PC-9 (cell line): ENCODE measurements at regions not wholly inside any gene's neighbourhood (a gene's known extent, or its start where the extent isn't known, plus 50 kb on each side); places are given as distances from the start of the nearest gene placed in this dataset.

Experiments
- BruUV-seq: library from RNA; stranded (reverse); fragments of 400-500 nt; replicated peaks from 2 replicates; lab custom pipeline; 2021; lab: Mats Ljungman, UMichigan
- CTCF ChIA-PET: fragments of 300-600 bp; sonication (Branson Sonifier 250); formaldehyde crosslinking; loops from one replicate; lab custom pipeline; 2022; ENCODE audit warnings: antibody characterized with exemption; lab: Charles Lee
- POLR2A ChIA-PET: fragments of 300-600 bp; sonication (Branson Sonifier 250); formaldehyde crosslinking; loops from one replicate; lab custom pipeline; 2022; ENCODE audit warnings: antibody characterized with exemption; ENCODE audit not compliant: unreplicated experiment; lab: Charles Lee
- DNase-seq, 2 experiments: peaks; one replicate each; pipeline versions ENCODE4 v3.0.0 to v3.0.0-alpha.2; 2015 to 2022; ENCODE audit warnings: mixed read lengths in 1 of 2
- H2AFZ ChIP-seq: fragments of 200-600 bp; sonication (generic); 2 replicates; pipeline ENCODE4 v1.8.1; 2017; ENCODE audit warnings: antibody characterized with exemption
- H3F3A ChIP-seq: fragments of 200-600 bp; sonication (generic); 2 replicates; pipeline ENCODE4 v1.8.1; 2017; ENCODE audit warnings: antibody characterized with exemption, mild to moderate bottlenecking, low read depth; ENCODE audit not compliant: insufficient read depth
- H3K27ac ChIP-seq: fragments of 200-600 bp; sonication (generic); 2 replicates; pipeline ENCODE4 v1.6.1; 2016; ENCODE audit warnings: mixed run types
- H3K27me3 ChIP-seq: fragments of 200-600 bp; sonication (generic); 2 replicates; pipeline ENCODE4 v1.6.1; 2016; ENCODE audit warnings: low read depth, mixed run types; ENCODE audit not compliant: insufficient read depth
- H3K36me3 ChIP-seq: fragments of 200-600 bp; sonication (generic); 2 replicates; pipeline ENCODE4 v1.6.1; 2016; ENCODE audit warnings: low read depth, mixed run types
- H3K4me1 ChIP-seq: fragments of 200-600 bp; sonication (generic); replicated peaks from 2 replicates; pipeline ENCODE4 v1.6.1; 2016; ENCODE audit warnings: mixed run types; ENCODE audit not compliant: insufficient read depth
- H3K4me2 ChIP-seq: fragments of 200-600 bp; sonication (generic); 2 replicates; pipeline ENCODE4 v1.6.1; 2017; ENCODE audit warnings: mixed run types
- H3K4me3 ChIP-seq: fragments of 200-600 bp; sonication (generic); 2 replicates; pipeline ENCODE4 v1.6.1; 2016; ENCODE audit warnings: mixed run types
- H3K79me2 ChIP-seq: fragments of 200-600 bp; sonication (generic); 2 replicates; pipeline ENCODE4 v1.6.1; 2017; ENCODE audit warnings: low read depth, mixed run types
- H3K9me2 ChIP-seq: fragments of 200-600 bp; sonication (generic); 2 replicates; pipeline ENCODE4 v1.8.1; 2017; ENCODE audit warnings: mild to moderate bottlenecking; ENCODE audit not compliant: insufficient read depth
- H3K9me3 ChIP-seq: fragments of 200-600 bp; sonication (generic); 2 replicates; pipeline ENCODE4 v1.8.1; 2016; ENCODE audit warnings: low read depth; ENCODE audit not compliant: insufficient read depth
- H4K20me1 ChIP-seq: fragments of 200-600 bp; sonication (generic); 2 replicates; pipeline ENCODE4 v1.8.1; 2017; ENCODE audit not compliant: insufficient read depth
- EZH2 ChIP-seq: fragments of 200-600 bp; sonication (generic); IDR thresholded peaks from 2 replicates; pipeline ENCODE4 v1.8.0; 2017; ENCODE audit warnings: antibody characterized with exemption, low read depth
- intact Hi-C: fragments of 100-400 bp; cut with micrococcal nuclease; formaldehyde crosslinking; loops from one replicate; pipeline ENCODE4 v1.10.0; 2022; ENCODE audit not compliant: unreplicated experiment
- TF ChIP-seq, protein P1 (sequence below): fragments of 200-600 bp; sonication (generic); conservative IDR thresholded peaks from 2 replicates; pipeline ENCODE4 v1.6.1; 2017; ENCODE audit warnings: mixed run types, antibody characterized with exemption, mild to moderate bottlenecking, moderate library complexity

DNA sequence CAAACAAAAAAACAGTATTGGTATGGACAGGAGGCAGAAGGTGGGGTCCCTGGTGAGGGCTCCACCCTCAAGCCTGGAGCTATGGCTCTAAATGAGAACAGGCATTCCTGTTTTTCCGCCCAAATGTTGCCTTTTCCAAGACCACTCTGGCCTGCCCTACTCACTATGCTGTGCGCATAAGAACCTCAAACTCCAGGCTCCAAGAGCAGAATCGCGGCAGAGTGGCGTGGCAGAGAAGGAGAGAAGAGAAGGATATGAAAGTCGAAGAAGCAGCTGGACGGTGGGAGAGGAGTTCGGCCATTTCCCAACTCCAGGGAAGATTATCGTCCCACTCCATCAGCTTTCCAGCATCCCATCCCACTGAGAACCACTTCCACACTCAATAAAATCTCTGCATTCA, 207.8 kb downstream of the FAT4 start:
- intact Hi-C loops, result no loop called here
- no peaks in the 10 kb centered on the region for H3K27me3 ChIP-seq
- POLR2A ChIA-PET, result no interaction called here
- BruUV-seq, result no TSS peak
- H3K4me2 ChIP-seq, result no peak overlapping the region
- CTCF ChIA-PET, result no interaction called here
- H3K9me2 ChIP-seq, result no peaks in the 10 kb centered on the region
- no peak overlapping the region for H3K27ac ChIP-seq
- no peak overlapping the region for H3K4me3 ChIP-seq
- H3K79me2 ChIP-seq, result no peaks in the 10 kb centered on the region
- H3K4me1 ChIP-seq, result no peaks in the 10 kb centered on the region
- no peaks in the 10 kb centered on the region for H3K9me3 ChIP-seq
- no peaks in the 10 kb centered on the region for H3K36me3 ChIP-seq
- no peak overlapping the region for H2AFZ ChIP-seq
- DNase-seq, result no peak
- H3F3A ChIP-seq, result no peaks in the 10 kb centered on the region
- TF ChIP-seq EZH2, result no peak
- TF ChIP-seq, protein P1, sequence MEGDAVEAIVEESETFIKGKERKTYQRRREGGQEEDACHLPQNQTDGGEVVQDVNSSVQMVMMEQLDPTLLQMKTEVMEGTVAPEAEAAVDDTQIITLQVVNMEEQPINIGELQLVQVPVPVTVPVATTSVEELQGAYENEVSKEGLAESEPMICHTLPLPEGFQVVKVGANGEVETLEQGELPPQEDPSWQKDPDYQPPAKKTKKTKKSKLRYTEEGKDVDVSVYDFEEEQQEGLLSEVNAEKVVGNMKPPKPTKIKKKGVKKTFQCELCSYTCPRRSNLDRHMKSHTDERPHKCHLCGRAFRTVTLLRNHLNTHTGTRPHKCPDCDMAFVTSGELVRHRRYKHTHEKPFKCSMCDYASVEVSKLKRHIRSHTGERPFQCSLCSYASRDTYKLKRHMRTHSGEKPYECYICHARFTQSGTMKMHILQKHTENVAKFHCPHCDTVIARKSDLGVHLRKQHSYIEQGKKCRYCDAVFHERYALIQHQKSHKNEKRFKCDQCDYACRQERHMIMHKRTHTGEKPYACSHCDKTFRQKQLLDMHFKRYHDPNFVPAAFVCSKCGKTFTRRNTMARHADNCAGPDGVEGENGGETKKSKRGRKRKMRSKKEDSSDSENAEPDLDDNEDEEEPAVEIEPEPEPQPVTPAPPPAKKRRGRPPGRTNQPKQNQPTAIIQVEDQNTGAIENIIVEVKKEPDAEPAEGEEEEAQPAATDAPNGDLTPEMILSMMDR, result no peak
- no peaks in the 10 kb centered on the region for H4K20me1 ChIP-seq

DNA sequence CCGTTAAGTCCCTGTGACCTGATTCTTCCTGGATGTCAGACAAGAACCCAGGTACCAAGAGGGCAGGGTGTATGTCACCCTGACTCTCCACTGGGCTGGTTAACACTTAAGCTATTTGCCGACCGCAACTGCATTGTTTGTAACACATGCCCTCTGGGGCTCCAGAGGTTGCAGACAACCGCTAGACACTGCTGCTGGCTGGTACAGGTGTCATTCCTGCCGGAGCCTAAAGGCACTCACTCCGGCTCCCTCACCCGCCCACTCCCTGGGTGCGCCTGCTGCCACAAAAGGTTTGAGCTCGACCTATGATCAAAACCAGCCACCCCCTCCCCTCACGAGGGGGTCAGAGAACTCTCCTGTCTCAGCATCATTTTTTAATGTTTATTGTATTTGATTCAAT, 208.2 kb downstream of the FAT4 start:
- Histone ChIP-seq H3K4me1 (no peaks in the 10 kb centered on the region), H3K9me3 (no peaks in the 10 kb centered on the region), H2AFZ (no peak overlapping the region), H3K4me2 (no peak overlapping the region), H4K20me1 (no peaks in the 10 kb centered on the region), H3K79me2 (no peaks in the 10 kb centered on the region), H3K36me3 (no peaks in the 10 kb centered on the region), H3F3A (no peaks in the 10 kb centered on the region), H3K27me3 (no peaks in the 10 kb centered on the region), H3K9me2 (no peaks in the 10 kb centered on the region), H3K4me3 (no peak overlapping the region), H3K27ac (no peak overlapping the region)
- peak in 1 of 2 experiments; percentile 1 for DNase-seq
- BruUV-seq, result no TSS peak
- POLR2A ChIA-PET, result no interaction called here
- no peak for TF ChIP-seq EZH2
- TF ChIP-seq, protein P1, result no peak
- CTCF ChIA-PET, result no interaction called here
- intact Hi-C loops, result no loop called here

DNA sequence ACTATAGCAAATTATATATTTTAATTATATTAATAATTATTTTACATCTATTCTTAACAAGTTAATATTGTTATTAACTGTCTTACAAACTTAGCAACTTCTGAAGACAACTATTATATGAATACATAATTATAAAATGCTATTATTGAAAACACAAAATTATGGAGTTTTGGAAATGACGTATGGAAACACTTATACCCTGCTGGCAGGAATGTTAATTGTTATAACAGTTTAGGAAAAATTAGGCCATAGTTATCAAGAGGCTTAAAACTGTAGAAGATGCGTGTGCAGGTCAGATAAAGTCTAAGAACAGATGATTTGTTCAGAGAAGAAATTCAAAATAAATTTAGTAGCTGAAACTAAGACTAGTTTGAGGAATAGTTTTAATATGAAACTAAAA, 211.7 kb downstream of the FAT4 start:
- H3K9me3 ChIP-seq, result no peaks in the 10 kb centered on the region
- intact Hi-C loops, result no loop called here
- H3K4me1 ChIP-seq, result no peaks in the 10 kb centered on the region
- no peak overlapping the region for H3K4me3 ChIP-seq
- POLR2A ChIA-PET, result no interaction called here
- DNase-seq, result no peak
- H3F3A ChIP-seq, result no peaks in the 10 kb centered on the region
- no peak overlapping the region for H2AFZ ChIP-seq
- no peak overlapping the region for H3K4me2 ChIP-seq
- no TSS peak for BruUV-seq
- TF ChIP-seq, protein P1, result peak; percentile 49; the same call in 1 of the 2 replicates
- no peak for TF ChIP-seq EZH2
- no peaks in the 10 kb centered on the region for H3K79me2 ChIP-seq
- no peaks in the 10 kb centered on the region for H4K20me1 ChIP-seq
- H3K9me2 ChIP-seq, result no peaks in the 10 kb centered on the region
- H3K36me3 ChIP-seq, result no peaks in the 10 kb centered on the region
- H3K27me3 ChIP-seq, result no peaks in the 10 kb centered on the region
- H3K27ac ChIP-seq, result no peak overlapping the region
- CTCF ChIA-PET, result no interaction called here
